UCSD-AML1 (cell line): ENCODE measurements at regions not wholly inside any gene's neighbourhood (a gene's known extent, or its start where the extent isn't known, plus 50 kb on each side); places are given as distances from the start of the nearest gene placed in this dataset.

Experiments
- DNase-seq: peaks from one replicate; lab custom pipeline; 2025; ENCODE audit not compliant: unreplicated experiment; lab: John Stamatoyannopoulos, UW

GRCh38 chr2:9738062-9738461, 105.2 kb upstream of the TAF1B start:
- DNase-seq, result no peak

- DNase-seq, result peak; percentile 61
These were observed 104.5 kb upstream of the TAF1B start for GRCh38 chr2:9738535-9739496.

- DNase-seq, result peak; percentile 61
These were observed 103.7 kb upstream of the TAF1B start for GRCh38 chr2:9739531-9739964.

GRCh38 chr2:9740382-9741073, 102.7 kb upstream of the TAF1B start:
- DNase-seq, result no peak

GRCh38 chr2:9741110-9741509, 102.2 kb upstream of the TAF1B start:
- DNase-seq, result no peak

GRCh38 chr2:9742601-9743000, 100.7 kb upstream of the TAF1B start:
- no peak for DNase-seq

GRCh38 chr2:9744256-9745004, 98.8 kb upstream of the TAF1B start:
- DNase-seq, result no peak

- DNase-seq, result no peak
These were observed 97.9 kb upstream of the TAF1B start for GRCh38 chr2:9745153-9745899.

- DNase-seq, result no peak
These were observed 95.9 kb upstream of the TAF1B start for GRCh38 chr2:9747396-9747795.

- DNase-seq, result no peak
These were observed 94.7 kb upstream of the TAF1B start for GRCh38 chr2:9748577-9748976.

- DNase-seq, result no peak
These were observed 93.6 kb upstream of the TAF1B start for GRCh38 chr2:9749546-9750223.

GRCh38 chr2:9750224-9751215, 92.8 kb upstream of the TAF1B start:
- DNase-seq, result no peak

- DNase-seq, result no peak
These were observed 91.4 kb upstream of the TAF1B start for GRCh38 chr2:9751831-9752230.

GRCh38 chr2:9752441-9753275, 90.6 kb upstream of the TAF1B start:
- no peak for DNase-seq

GRCh38 chr2:9753276-9753600, 90.0 kb upstream of the TAF1B start:
- no peak for DNase-seq

- DNase-seq, result no peak
These were observed 89.4 kb upstream of the TAF1B start for GRCh38 chr2:9753665-9754531.

GRCh38 chr2:9754532-9754887, 88.8 kb upstream of the TAF1B start:
- DNase-seq, result no peak
